AG04449 (cell line): ENCODE measurements at regions not wholly inside any gene's neighbourhood (a gene's known extent, or its start where the extent isn't known, plus 50 kb on each side); places are given as distances from the start of the nearest gene placed in this dataset.

Source experiments
- CTCF ChIA-PET: fragments of 350-600 bp; formaldehyde crosslinking; extraction: SDS; loops from one replicate; lab custom pipeline; 2021; ENCODE audit warnings: antibody characterized with exemption; lab: Yijun Ruan, JAX
- POLR2A ChIA-PET: fragments of 400-600, 350-600 bp; formaldehyde crosslinking; extraction: SDS; loops from one replicate; lab custom pipeline; 2020; ENCODE audit warnings: antibody characterized with exemption, inconsistent platforms; lab: Yijun Ruan, JAX
- DNase-seq: peaks from one replicate; pipeline ENCODE4 v3.0.0-alpha.2; 2010; ENCODE audit warnings: low read depth, low spot score
- H3K4me3 ChIP-seq: 2 replicates; pipeline ENCODE4 v1.5.1; 2011; ENCODE audit warnings: low read depth, mild to moderate bottlenecking, control low read depth, low read length
- TF ChIP-seq, protein P1 (sequence below): IDR thresholded peaks from one replicate; pipeline ENCODE4 v1.5.1; 2011; ENCODE audit warnings: mild to moderate bottlenecking, moderate library complexity, low read length, control low read depth, inconsistent platforms; ENCODE audit not compliant: insufficient read depth; ENCODE audit errors: missing control alignments

DNA sequence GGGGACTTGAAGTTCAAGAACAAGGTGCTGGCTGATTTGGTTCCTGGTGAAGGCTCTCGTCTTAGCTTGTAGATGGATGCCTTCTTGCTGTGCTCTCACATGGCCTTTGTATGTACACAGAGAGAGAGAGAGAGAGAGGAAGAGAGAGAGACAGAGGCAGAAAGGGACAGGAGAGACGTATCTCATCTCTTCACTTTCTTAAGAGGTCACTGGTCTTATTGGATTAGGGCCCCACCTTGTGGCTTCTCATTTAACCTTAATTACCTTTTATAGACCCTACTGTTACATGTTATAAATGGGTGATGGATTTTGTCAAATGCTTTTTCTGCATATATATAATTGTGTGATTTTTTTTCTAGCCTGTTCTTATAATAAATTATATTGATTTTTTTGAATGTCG is 1444.2 kb downstream of the ADGRL3 start:
- CTCF ChIA-PET: no interaction called here
- POLR2A ChIA-PET: no interaction called here

DNA sequence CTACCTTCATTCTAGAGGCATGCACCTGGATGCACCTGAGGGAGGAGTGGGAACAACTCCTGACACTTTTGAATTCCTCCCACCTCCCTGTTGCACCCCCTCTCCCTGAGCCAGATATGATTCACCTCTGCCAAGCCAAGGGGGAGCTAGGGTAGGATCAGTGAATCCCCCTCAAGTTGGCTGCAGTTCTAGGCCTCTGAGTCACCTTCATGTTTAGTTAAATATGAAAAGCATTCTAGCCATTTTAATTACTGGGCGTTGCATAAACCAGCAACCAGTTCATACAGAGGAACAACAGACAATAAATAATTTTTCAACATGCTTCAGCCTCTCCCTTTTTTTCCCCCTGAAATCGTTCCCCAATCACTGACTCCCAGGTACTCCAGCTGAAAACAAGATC is 1440.2 kb downstream of the ADGRL3 start:
- no peak overlapping the region for H3K4me3 ChIP-seq
- TF ChIP-seq, protein P1, sequence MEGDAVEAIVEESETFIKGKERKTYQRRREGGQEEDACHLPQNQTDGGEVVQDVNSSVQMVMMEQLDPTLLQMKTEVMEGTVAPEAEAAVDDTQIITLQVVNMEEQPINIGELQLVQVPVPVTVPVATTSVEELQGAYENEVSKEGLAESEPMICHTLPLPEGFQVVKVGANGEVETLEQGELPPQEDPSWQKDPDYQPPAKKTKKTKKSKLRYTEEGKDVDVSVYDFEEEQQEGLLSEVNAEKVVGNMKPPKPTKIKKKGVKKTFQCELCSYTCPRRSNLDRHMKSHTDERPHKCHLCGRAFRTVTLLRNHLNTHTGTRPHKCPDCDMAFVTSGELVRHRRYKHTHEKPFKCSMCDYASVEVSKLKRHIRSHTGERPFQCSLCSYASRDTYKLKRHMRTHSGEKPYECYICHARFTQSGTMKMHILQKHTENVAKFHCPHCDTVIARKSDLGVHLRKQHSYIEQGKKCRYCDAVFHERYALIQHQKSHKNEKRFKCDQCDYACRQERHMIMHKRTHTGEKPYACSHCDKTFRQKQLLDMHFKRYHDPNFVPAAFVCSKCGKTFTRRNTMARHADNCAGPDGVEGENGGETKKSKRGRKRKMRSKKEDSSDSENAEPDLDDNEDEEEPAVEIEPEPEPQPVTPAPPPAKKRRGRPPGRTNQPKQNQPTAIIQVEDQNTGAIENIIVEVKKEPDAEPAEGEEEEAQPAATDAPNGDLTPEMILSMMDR: no peak
- CTCF ChIA-PET: no interaction called here
- no peak for DNase-seq
- POLR2A ChIA-PET: no interaction called here

More for the DNA sequence above, 1444.2 kb downstream of the ADGRL3 start:
- TF ChIP-seq, protein P1: no peak
- no peak overlapping the region for H3K4me3 ChIP-seq
- no peak for DNase-seq

DNA sequence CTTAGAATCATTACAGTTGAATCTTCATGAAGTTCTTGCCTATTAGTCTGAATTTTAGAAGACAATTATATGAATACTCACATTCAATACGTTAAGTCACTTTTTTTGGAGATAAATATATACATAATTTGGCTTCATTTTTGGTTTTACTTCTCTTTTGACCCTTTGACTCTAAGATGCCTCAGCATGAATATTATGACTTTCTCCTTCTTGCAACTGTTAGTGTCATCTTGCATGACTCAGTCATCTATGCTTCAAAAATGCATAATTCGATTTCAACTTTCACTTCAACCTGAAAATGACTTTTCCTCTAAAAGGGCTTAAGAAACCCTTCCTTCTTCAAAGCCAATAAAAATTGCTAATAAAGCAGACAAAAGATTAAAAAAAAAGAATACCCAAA is 1427.5 kb downstream of the ADGRL3 start:
- TF ChIP-seq, protein P1: no peak
- CTCF ChIA-PET: no interaction called here
- no peak overlapping the region for H3K4me3 ChIP-seq
- POLR2A ChIA-PET: no interaction called here
- DNase-seq: no peak

DNA sequence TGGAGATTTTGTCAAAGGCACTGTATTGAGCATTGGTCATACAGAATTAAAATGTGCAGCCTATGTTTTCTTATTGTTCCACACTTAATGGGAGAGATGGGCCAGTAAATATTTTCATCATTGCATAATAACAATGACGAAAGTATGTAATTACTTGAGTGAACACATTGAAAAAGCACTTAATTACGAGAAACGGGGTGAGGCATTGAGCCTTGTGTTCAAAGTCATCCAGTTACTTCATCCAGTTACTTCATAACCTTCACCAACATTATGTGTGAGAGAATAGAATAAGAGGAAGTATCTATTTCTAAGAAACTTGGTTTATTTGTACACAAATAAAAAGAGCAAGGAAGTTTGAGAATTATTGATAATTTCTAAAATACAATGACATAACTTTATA is 1427.0 kb downstream of the ADGRL3 start:
- CTCF ChIA-PET: no interaction called here
- H3K4me3 ChIP-seq: no peak overlapping the region
- TF ChIP-seq, protein P1: no peak
- POLR2A ChIA-PET: no interaction called here
- DNase-seq: no peak

DNA sequence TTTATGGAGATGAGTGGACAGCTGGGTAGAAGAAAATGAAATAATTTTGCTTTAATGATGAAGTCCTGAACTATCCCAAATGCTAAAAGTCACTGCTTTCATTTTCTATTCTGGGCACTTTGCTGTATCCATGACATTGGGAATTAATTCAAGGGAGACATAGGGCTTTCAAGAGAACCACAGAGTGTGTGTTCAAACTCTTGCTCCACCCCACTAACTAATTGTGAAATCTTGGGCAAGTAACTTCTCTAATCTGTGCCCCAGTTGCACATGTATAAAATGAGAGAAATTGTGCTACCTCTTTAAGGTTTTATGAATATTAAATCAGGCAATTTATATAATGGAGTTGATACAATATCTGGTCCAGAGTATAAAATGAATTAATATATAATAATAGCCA is 1422.0 kb downstream of the ADGRL3 start:
- no peak overlapping the region for H3K4me3 ChIP-seq
- POLR2A ChIA-PET: no interaction called here
- CTCF ChIA-PET: no interaction called here
- DNase-seq: no peak
- TF ChIP-seq, protein P1: no peak

DNA sequence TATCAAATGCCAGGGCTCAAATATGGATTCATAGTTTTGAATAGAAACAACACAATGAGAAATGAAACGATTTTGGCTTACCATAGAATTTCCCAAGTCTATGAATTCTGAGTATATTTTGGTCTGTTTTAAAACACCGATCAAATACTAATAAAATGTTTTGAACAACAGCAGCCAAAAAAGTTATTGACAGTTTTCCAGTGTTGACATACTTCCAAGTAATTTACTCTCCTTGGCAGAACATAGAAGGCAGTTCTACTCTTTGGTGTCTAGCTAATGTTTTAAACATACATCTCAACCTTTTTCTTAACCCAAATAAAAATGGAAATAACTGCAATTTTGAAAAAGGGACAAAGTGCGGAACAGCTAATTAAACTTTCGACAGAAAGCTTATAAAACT is 1419.8 kb downstream of the ADGRL3 start:
- no peak overlapping the region for H3K4me3 ChIP-seq
- ChIA-PET POLR2A (no interaction called here), CTCF (no interaction called here)
- no peak for DNase-seq
- TF ChIP-seq, protein P1: no peak
